Tongue (tissue), 1 donor: ENCODE measurements at regions not wholly inside any gene's neighbourhood (a gene's known extent, or its start where the extent isn't known, plus 50 kb on each side); places are given as distances from the start of the nearest gene placed in this dataset.
"Not testable (repeated sequence)": the region's sequence is repeated elsewhere in the genome, so short reads cannot be mapped to it uniquely, and the experiment has no call there.

ENCODE experiments used
- DNase-seq: peaks from one replicate; pipeline ENCODE4 v3.0.0-alpha.2; 2015

GRCh38 chr3:195970873-195971272 is 62.5 kb upstream of the TNK2 start:
- not testable (repeated sequence) for DNase-seq

DNA sequence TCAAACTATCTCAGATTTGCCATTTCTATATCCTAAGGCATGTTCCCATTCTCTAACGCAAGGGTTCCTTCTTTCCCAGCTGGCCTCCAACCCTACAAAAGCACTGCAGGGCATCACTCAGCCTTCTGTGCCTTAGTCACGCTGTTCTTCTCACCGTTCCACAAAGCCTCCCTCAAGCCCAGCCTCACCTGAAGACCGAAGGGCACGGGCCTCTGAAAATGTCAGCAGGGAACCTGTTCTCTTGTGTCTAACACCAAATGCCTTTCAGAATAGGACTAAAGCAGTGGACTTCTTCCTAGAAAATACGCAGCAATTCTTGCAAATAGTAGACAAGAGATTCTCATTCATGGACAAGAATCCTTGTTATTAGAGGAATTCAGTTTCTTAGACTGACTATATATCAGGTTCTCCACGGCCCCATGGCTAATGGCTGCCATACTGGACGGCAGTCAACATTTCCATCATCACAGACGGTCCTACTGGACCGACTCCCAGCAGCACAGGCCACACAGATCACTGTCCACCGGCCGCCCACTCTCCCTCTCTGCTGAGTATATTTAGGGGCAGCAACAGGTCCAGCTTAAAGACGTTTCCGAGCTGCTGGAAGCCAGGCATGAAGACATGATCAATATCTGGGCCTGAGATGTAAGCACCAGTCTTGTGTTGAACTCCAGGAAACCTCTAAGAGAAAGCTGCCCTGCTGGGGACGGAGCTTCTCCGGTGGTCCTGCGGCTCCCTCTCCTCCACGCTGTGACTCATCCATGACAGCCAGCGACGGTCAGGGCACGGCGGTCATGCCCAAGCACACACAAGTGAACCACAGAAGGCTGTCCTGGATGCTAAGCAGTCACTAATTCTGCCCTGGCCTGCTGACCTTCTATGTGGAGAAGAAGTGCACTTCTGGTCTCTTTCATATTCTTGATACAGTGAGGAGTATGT is 61.8 kb upstream of the TNK2 start:
- not testable (repeated sequence) for DNase-seq

DNA sequence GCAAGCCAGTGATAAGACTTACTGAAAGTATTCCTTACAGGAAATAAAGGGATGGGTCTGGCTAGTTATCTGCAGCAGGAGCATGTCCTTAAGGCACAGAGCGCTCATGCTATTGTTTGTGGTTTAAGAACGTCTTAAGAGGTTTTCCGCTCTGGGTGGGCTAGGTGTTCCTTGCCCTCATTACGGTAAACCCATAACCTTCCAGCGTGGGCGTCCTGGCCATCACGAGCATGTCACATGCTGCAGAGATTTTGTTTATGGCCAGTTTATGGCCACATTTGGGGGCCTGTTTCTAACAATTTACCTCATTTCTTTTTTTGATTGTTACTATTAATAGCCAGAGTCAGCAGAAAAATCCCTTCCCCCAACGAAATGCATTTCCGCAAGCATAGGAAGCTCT is 61.0 kb upstream of the TNK2 start:
- DNase-seq: not testable (repeated sequence)

DNA sequence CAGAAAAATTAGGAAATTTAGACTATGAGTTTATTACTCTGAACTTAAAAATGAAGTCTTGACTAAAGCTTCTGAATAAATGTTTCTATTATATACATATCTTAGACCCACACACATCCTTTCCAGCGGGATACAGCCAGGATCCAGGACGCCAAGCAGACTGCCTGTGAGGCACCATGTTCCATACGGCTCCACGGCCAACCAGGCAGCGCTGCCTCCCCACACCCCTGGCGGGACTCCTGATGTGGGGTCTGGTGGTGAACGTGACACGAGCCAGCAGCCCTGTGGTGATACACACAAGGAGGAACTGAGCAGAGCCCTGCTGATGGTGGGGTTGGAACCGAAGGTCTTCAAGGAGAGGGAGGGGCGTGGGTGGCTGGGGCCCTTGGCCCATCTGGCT is 59.8 kb upstream of the TNK2 start:
- DNase-seq: not testable (repeated sequence)

DNA sequence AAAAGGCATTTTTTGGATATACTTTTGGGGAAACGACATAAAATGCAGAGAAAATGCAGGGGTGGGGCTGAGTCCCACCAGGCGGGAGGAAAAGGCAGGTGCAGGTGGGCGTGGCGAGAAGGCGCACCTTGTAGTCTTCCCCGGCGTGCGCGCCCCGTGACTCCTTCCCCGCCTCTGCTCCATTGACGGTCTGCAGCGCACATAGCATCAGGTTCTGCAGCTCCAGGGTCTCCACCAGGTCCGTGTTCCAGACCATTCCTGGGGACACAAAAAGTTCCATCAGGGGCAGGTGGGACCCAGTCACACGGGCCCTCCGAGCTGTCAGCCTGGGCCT is 59.0 kb upstream of the TNK2 start:
- not testable (repeated sequence) for DNase-seq

- DNase-seq: not testable (repeated sequence)
Measured at GRCh38 chr3:195966563-195967386, 58.4 kb upstream of the TNK2 start.

- not testable (repeated sequence) for DNase-seq
Measured at GRCh38 chr3:195965217-195965616, 56.9 kb upstream of the TNK2 start.

GRCh38 chr3:195964318-195965107 is 56.2 kb upstream of the TNK2 start:
- not testable (repeated sequence) for DNase-seq

- not testable (repeated sequence) for DNase-seq
Measured at GRCh38 chr3:195962222-195962621, 53.9 kb upstream of the TNK2 start.

GRCh38 chr3:195960971-195961775 is 52.8 kb upstream of the TNK2 start:
- DNase-seq: not testable (repeated sequence)

GRCh38 chr3:195960164-195960563 is 51.8 kb upstream of the TNK2 start:
- not testable (repeated sequence) for DNase-seq

DNA sequence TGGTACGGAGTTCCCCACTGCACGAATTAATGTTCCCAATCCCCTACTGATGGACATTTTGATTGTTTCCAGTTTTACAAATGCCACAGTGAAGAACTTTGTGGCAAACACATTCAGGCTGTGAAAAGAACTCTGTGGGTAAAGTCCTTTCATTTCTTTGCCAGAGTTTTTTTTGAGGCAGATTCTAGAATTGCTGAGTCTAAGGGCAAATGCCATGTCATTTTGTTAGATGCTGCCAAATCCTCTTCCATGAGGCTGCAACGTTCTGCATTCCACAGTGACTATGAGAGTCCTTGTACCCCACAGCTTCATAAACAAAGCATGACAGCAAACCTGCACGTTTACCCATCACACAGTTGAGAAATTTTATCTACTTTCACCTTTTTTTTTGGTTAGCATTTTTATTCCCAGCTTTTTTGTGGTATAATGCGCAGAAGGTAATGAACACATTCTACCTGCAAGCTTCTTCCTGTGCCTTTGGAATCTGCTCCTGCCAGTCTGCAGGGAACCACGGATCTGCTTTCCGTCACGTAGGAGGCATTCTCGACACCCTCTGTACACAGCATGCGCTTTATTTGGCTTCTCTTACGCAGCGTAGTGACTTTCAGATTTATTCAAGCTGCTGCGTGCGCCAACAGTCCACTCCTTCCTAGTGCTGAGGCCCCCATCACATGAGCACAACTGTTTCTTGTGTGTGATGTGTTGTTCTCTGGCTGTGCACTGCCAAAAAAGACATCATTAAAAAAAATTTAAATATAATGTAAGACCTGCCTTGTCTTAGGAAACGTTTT is 51.2 kb upstream of the TNK2 start:
- not testable (repeated sequence) for DNase-seq

- not testable (repeated sequence) for DNase-seq
Measured at GRCh38 chr3:195958736-195959135, 50.4 kb upstream of the TNK2 start.
